ENCODE measurements at regions not wholly inside any gene's neighbourhood (a gene's known extent, or its start where the extent isn't known, plus 50 kb on each side); places are given as distances from the start of the nearest gene placed in this dataset.

- TF ChIP-seq, protein P1, sequence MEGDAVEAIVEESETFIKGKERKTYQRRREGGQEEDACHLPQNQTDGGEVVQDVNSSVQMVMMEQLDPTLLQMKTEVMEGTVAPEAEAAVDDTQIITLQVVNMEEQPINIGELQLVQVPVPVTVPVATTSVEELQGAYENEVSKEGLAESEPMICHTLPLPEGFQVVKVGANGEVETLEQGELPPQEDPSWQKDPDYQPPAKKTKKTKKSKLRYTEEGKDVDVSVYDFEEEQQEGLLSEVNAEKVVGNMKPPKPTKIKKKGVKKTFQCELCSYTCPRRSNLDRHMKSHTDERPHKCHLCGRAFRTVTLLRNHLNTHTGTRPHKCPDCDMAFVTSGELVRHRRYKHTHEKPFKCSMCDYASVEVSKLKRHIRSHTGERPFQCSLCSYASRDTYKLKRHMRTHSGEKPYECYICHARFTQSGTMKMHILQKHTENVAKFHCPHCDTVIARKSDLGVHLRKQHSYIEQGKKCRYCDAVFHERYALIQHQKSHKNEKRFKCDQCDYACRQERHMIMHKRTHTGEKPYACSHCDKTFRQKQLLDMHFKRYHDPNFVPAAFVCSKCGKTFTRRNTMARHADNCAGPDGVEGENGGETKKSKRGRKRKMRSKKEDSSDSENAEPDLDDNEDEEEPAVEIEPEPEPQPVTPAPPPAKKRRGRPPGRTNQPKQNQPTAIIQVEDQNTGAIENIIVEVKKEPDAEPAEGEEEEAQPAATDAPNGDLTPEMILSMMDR (IDR thresholded peaks at IDR 0.05): no peak
- TF ChIP-seq POLR2A (IDR thresholded peaks at IDR 0.05) (no peak), EP300 (IDR thresholded peaks at IDR 0.05) (no peak)
Measured at GRCh38 chr7:112594397-112594796, 113.6 kb downstream of the LSMEM1 start.

Measured in suprapubic skin (tissue), 3 donors.